Suprapubic skin (tissue), 4 donors: ENCODE measurements at regions not wholly inside any gene's neighbourhood (a gene's known extent, or its start where the extent isn't known, plus 50 kb on each side); places are given as distances from the start of the nearest gene placed in this dataset.

Source experiments
- EP300 ChIP-seq: sonication (generic); formaldehyde crosslinking; IDR thresholded peaks from one replicate; pipeline ENCODE4 v1.6.1; 2017; ENCODE audit warnings: antibody characterized with exemption
- POLR2A ChIP-seq, 2 donors: fragments of 450-650 bp; IDR thresholded peaks; one replicate each; pipeline ENCODE4 v1.6.1; 2017; ENCODE audit warnings: antibody characterized with exemption in 2 of 2, mild to moderate bottlenecking in 2 of 2, moderate library complexity in 2 of 2
- POLR2AphosphoS5 ChIP-seq, 3 donors: sonication (generic); formaldehyde crosslinking; IDR thresholded peaks; one replicate each; pipeline ENCODE4 v1.6.1; 2017; ENCODE audit warnings: antibody characterized with exemption in 3 of 3
- TF ChIP-seq, protein P1 (sequence below), 2 donors: fragments of 200-600 bp in 1 of 2; fragments of 450-650 bp in 1 of 2; sonication (generic) in 1 of 2; IDR thresholded peaks; one replicate each; pipeline ENCODE4 v1.5.1; 2016 to 2019; ENCODE audit warnings: antibody characterized with exemption in 2 of 2, mild to moderate bottlenecking in 1 of 2, moderate library complexity in 1 of 2

- TF ChIP-seq, protein P1, sequence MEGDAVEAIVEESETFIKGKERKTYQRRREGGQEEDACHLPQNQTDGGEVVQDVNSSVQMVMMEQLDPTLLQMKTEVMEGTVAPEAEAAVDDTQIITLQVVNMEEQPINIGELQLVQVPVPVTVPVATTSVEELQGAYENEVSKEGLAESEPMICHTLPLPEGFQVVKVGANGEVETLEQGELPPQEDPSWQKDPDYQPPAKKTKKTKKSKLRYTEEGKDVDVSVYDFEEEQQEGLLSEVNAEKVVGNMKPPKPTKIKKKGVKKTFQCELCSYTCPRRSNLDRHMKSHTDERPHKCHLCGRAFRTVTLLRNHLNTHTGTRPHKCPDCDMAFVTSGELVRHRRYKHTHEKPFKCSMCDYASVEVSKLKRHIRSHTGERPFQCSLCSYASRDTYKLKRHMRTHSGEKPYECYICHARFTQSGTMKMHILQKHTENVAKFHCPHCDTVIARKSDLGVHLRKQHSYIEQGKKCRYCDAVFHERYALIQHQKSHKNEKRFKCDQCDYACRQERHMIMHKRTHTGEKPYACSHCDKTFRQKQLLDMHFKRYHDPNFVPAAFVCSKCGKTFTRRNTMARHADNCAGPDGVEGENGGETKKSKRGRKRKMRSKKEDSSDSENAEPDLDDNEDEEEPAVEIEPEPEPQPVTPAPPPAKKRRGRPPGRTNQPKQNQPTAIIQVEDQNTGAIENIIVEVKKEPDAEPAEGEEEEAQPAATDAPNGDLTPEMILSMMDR (IDR thresholded peaks at IDR 0.05) = no peak
- TF ChIP-seq POLR2AphosphoS5 (IDR thresholded peaks at IDR 0.05) (no peak), EP300 (no peak), POLR2A (IDR thresholded peaks at IDR 0.05) (no peak)
These were observed 432.4 kb downstream of the RIT2 start for GRCh38 chr18:42683094-42683493.
